ENCODE measurements at regions not wholly inside any gene's neighbourhood (a gene's known extent, or its start where the extent isn't known, plus 50 kb on each side); places are given as distances from the start of the nearest gene placed in this dataset.

GRCh38 chr2:63737081-63737751 is 104.5 kb upstream of the UGP2 start:
- TF ChIP-seq CTCF (IDR thresholded peaks at IDR 0.05): no peak
- no peak for TF ChIP-seq POLR2A (IDR thresholded peaks at IDR 0.05)

Measured in uterus (tissue), 2 donors.